ENCODE measurements at regions not wholly inside any gene's neighbourhood (a gene's known extent, or its start where the extent isn't known, plus 50 kb on each side); places are given as distances from the start of the nearest gene placed in this dataset.
A peak's percentile ranks its signal among the peaks of the same experiment; 100 is the strongest.

GRCh38 chr13:44744880-44745633 lies 168.9 kb upstream of the TSC22D1 start:
- peaks cover 4% of the 10 kb centered on the region for H3K9me3 ChIP-seq (ENCODE audit: control insufficient read depth, low read depth, low read length)
- peak overlapping the region; percentile 76 for H3K27ac ChIP-seq (ENCODE audit: control insufficient read depth, insufficient read depth, low read length)
- no peak overlapping the region for H3K4me3 ChIP-seq (ENCODE audit: control insufficient read depth in 2 of 3, extremely low read depth in 1 of 3, insufficient read depth in 2 of 3, low read depth in 1 of 3, low read length in 3 of 3)
- FAIRE-seq: peak; percentile 100
- peak overlapping the region; percentile 51 for H3K9ac ChIP-seq (ENCODE audit: control insufficient read depth, extremely low read depth, insufficient read depth, low read length)
- DNase-seq (ENCODE audit: low read depth, low spot score): peak; percentile 93
- H2AFZ ChIP-seq (ENCODE audit: control insufficient read depth, low read length): peak overlapping the region; percentile 2
- dilution Hi-C loops (cut with MboI; ENCODE audit: extremely low pct_ligation_motif_present, low sequenced_read_pairs): no loop called here
- no peak for TF ChIP-seq EZH2 (IDR thresholded peaks at IDR 0.05; ENCODE audit: low read length)
- TF ChIP-seq, protein P1, sequence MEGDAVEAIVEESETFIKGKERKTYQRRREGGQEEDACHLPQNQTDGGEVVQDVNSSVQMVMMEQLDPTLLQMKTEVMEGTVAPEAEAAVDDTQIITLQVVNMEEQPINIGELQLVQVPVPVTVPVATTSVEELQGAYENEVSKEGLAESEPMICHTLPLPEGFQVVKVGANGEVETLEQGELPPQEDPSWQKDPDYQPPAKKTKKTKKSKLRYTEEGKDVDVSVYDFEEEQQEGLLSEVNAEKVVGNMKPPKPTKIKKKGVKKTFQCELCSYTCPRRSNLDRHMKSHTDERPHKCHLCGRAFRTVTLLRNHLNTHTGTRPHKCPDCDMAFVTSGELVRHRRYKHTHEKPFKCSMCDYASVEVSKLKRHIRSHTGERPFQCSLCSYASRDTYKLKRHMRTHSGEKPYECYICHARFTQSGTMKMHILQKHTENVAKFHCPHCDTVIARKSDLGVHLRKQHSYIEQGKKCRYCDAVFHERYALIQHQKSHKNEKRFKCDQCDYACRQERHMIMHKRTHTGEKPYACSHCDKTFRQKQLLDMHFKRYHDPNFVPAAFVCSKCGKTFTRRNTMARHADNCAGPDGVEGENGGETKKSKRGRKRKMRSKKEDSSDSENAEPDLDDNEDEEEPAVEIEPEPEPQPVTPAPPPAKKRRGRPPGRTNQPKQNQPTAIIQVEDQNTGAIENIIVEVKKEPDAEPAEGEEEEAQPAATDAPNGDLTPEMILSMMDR (optimal IDR thresholded peaks at IDR 0.05 in 1 of 3, IDR thresholded peaks at IDR 0.05 in 1 of 3, conservative IDR thresholded peaks at IDR 0.05 in 1 of 3; ENCODE audit: extremely low read depth in 1 of 3, insufficient read depth in 2 of 3, low read length in 3 of 3): no peak
- no peaks in the 10 kb centered on the region for H3K27me3 ChIP-seq (ENCODE audit: control insufficient read depth, extremely low read depth, insufficient read depth, low read length)
- no peaks in the 10 kb centered on the region for H3K79me2 ChIP-seq (ENCODE audit: control insufficient read depth, insufficient read depth, low read length)
- no peaks in the 10 kb centered on the region for H3K36me3 ChIP-seq (ENCODE audit: control insufficient read depth in 2 of 2, extremely low read depth in 1 of 2, insufficient read depth in 2 of 2, low read length in 2 of 2)
- no peaks in the 10 kb centered on the region for H3K9me1 ChIP-seq (ENCODE audit: control insufficient read depth, extremely low read depth, insufficient read depth, low read length)
- H4K20me1 ChIP-seq (ENCODE audit: control insufficient read depth, extremely low read depth, insufficient read depth, low read length): no peaks in the 10 kb centered on the region
- peaks cover 27% of the 10 kb centered on the region for H3K4me1 ChIP-seq (ENCODE audit: control insufficient read depth, extremely low read depth, insufficient read depth, low read length)
- peak overlapping the region; percentile 42 for H3K4me2 ChIP-seq (ENCODE audit: control insufficient read depth, extremely low read depth, insufficient read depth, low read depth, low read length)

GRCh38 chr13:44739539-44739938 lies 163.4 kb upstream of the TSC22D1 start:
- no peak for TF ChIP-seq EZH2 (IDR thresholded peaks at IDR 0.05; ENCODE audit: low read length)
- TF ChIP-seq, protein P1 (optimal IDR thresholded peaks at IDR 0.05 in 1 of 3, IDR thresholded peaks at IDR 0.05 in 1 of 3, conservative IDR thresholded peaks at IDR 0.05 in 1 of 3; ENCODE audit: extremely low read depth in 1 of 3, insufficient read depth in 2 of 3, low read length in 3 of 3): no peak
- Histone ChIP-seq H3K9me1 (ENCODE audit: control insufficient read depth, extremely low read depth, insufficient read depth, low read length) (no peaks in the 10 kb centered on the region), H3K27ac (ENCODE audit: control insufficient read depth, insufficient read depth, low read length) (no peak overlapping the region), H3K9me3 (ENCODE audit: control insufficient read depth, low read depth, low read length) (peaks cover 4% of the 10 kb centered on the region), H4K20me1 (ENCODE audit: control insufficient read depth, extremely low read depth, insufficient read depth, low read length) (no peaks in the 10 kb centered on the region), H3K4me1 (ENCODE audit: control insufficient read depth, extremely low read depth, insufficient read depth, low read length) (peaks cover 10% of the 10 kb centered on the region), H3K9ac (ENCODE audit: control insufficient read depth, extremely low read depth, insufficient read depth, low read length) (no peak overlapping the region), H2AFZ (ENCODE audit: control insufficient read depth, low read length) (no peak overlapping the region), H3K4me3 (ENCODE audit: control insufficient read depth in 2 of 3, extremely low read depth in 1 of 3, insufficient read depth in 2 of 3, low read depth in 1 of 3, low read length in 3 of 3) (no peak overlapping the region), H3K36me3 (ENCODE audit: control insufficient read depth in 2 of 2, extremely low read depth in 1 of 2, insufficient read depth in 2 of 2, low read length in 2 of 2) (no peaks in the 10 kb centered on the region), H3K4me2 (ENCODE audit: control insufficient read depth, extremely low read depth, insufficient read depth, low read depth, low read length) (no peak overlapping the region), H3K27me3 (ENCODE audit: control insufficient read depth, extremely low read depth, insufficient read depth, low read length) (no peaks in the 10 kb centered on the region), H3K79me2 (ENCODE audit: control insufficient read depth, insufficient read depth, low read length) (no peaks in the 10 kb centered on the region)
- FAIRE-seq (no peak), DNase-seq (ENCODE audit: low read depth, low spot score) (no peak)
- dilution Hi-C loops (cut with MboI; ENCODE audit: extremely low pct_ligation_motif_present, low sequenced_read_pairs): no loop called here

Data from keratinocyte (primary cell).